ENCODE measurements at regions not wholly inside any gene's neighbourhood (a gene's known extent, or its start where the extent isn't known, plus 50 kb on each side); places are given as distances from the start of the nearest gene placed in this dataset.

- Histone ChIP-seq H3K9ac (ENCODE audit: low read length in 2 of 2) (no peak overlapping the region), H3K4me1 (ENCODE audit: control insufficient read depth, insufficient read depth, low read length) (no peaks in the 10 kb centered on the region), H3K27me3 (ENCODE audit: control insufficient read depth in 1 of 2, insufficient read depth in 2 of 2, low read length in 2 of 2) (no peaks in the 10 kb centered on the region), H3K9me3 (ENCODE audit: control insufficient read depth in 2 of 2, low read length in 2 of 2) (peaks cover 0 to 5% of the 10 kb centered on the region in 2 donors), H3K4me3 (ENCODE audit: low read length in 2 of 2) (no peak overlapping the region), H3K36me3 (ENCODE audit: control insufficient read depth in 2 of 2, insufficient read depth in 2 of 2, low read length in 2 of 2) (no peaks in the 10 kb centered on the region), H3K27ac (ENCODE audit: low read length) (no peak overlapping the region)
Observed at GRCh38 chr2:4039896-4040295, 336.5 kb downstream of the DCDC2C start.

DNA sequence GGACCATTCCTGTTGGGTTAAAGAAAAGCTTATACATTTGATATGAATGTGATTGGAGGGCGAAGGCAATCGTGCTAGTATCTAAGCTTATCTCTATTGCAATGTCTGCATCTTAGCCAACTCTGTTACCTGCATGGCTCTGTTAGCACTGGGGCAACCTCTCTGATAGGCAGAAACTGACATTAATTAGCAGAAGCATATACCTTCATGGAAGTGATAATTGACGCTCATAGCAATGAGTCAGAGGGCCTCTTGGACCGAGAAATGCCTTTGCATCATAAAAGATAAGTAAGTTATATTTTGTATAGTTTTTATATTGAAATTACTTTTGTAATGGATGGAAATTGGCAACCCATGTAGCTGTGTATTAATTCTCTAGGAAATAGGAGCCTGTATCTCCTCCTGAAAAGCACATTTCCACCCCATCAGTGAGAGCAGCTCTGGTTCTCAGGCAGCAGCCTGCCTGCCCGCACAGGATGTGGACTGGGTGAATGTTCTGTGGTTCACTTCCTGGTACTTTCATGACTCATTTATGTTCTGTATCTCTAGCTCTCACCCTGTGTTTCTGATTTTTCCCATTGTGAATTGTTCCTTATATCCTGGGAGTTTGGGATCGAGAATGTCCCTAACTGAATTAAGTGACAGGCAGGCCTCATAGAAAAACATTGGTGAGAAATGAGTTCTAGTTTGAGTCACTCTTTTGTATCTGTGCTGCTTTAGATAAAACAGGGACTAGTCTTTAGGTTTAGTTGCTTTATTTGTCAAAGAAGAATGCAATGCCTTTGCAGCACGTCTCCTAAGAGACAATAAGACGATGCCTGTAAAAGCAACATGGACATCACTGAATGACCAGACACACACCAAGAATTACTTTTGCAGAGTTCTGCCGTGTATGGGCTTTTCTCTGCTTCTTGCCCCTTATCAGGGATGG, 344.9 kb downstream of the DCDC2C start:
- H3K9ac ChIP-seq (ENCODE audit: low read length in 2 of 2) = no peak overlapping the region
- H3K4me3 ChIP-seq (ENCODE audit: low read length in 2 of 2) = no peak overlapping the region
- H3K9me3 ChIP-seq (ENCODE audit: control insufficient read depth in 2 of 2, low read length in 2 of 2) = no peaks in the 10 kb centered on the region
- H3K27me3 ChIP-seq (ENCODE audit: control insufficient read depth in 1 of 2, insufficient read depth in 2 of 2, low read length in 2 of 2) = no peaks in the 10 kb centered on the region
- H3K27ac ChIP-seq (ENCODE audit: low read length) = no peak overlapping the region
- H3K4me1 ChIP-seq (ENCODE audit: control insufficient read depth, insufficient read depth, low read length) = no peaks in the 10 kb centered on the region
- no peaks in the 10 kb centered on the region for H3K36me3 ChIP-seq (ENCODE audit: control insufficient read depth in 2 of 2, insufficient read depth in 2 of 2, low read length in 2 of 2)

- no peak overlapping the region for H3K9ac ChIP-seq (ENCODE audit: low read length in 2 of 2)
- H3K27me3 ChIP-seq (ENCODE audit: control insufficient read depth in 1 of 2, insufficient read depth in 2 of 2, low read length in 2 of 2) = no peaks in the 10 kb centered on the region
- H3K9me3 ChIP-seq (ENCODE audit: control insufficient read depth in 2 of 2, low read length in 2 of 2) = no peaks in the 10 kb centered on the region
- no peak overlapping the region for H3K27ac ChIP-seq (ENCODE audit: low read length)
- no peaks in the 10 kb centered on the region for H3K4me1 ChIP-seq (ENCODE audit: control insufficient read depth, insufficient read depth, low read length)
- no peaks in the 10 kb centered on the region for H3K36me3 ChIP-seq (ENCODE audit: control insufficient read depth in 2 of 2, insufficient read depth in 2 of 2, low read length in 2 of 2)
- H3K4me3 ChIP-seq (ENCODE audit: low read length in 2 of 2) = no peak overlapping the region
Observed at GRCh38 chr2:4049463-4049862, 346.1 kb downstream of the DCDC2C start.

DNA sequence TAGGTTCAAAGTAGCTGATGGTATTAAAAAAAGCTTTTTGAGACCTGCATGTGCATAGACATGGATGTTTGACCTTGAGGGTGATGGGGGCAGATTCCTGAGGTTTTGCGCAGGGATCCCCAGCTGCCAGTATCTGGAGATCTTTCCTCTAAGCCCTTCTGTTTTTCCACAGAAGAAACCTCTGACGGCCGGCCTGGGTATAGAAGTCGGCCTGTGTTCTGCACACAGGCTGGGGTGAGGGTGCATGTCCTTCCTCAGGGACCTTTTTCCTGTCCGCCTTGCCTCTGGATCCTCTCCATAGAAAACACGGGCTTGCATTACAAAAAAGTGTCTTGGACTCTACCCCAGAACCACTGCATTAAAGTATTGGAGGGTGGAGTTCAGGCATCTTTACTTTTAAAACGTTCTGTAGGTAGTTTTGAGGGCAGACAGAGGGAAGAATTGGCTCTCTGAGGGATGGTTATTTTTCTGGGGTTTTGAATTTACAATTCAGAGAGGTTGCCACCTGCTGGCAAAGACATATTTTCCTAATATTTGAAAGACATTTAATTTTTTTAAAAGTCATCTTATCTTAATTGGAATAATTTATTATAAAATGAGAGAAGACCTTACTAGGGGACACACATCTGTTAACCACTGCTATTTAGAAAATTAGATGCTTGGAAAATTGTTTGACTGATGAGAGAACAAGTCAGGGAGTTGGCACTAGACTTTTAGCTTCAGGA, 350.6 kb downstream of the DCDC2C start:
- Histone ChIP-seq H3K27ac (ENCODE audit: low read length) (no peak overlapping the region), H3K9ac (ENCODE audit: low read length in 2 of 2) (no peak overlapping the region), H3K4me1 (ENCODE audit: control insufficient read depth, insufficient read depth, low read length) (no peaks in the 10 kb centered on the region), H3K27me3 (ENCODE audit: control insufficient read depth in 1 of 2, insufficient read depth in 2 of 2, low read length in 2 of 2) (peaks cover 0 to 3% of the 10 kb centered on the region in 2 donors), H3K4me3 (ENCODE audit: low read length in 2 of 2) (no peak overlapping the region), H3K9me3 (ENCODE audit: control insufficient read depth in 2 of 2, low read length in 2 of 2) (no peaks in the 10 kb centered on the region), H3K36me3 (ENCODE audit: control insufficient read depth in 2 of 2, insufficient read depth in 2 of 2, low read length in 2 of 2) (no peaks in the 10 kb centered on the region)

DNA sequence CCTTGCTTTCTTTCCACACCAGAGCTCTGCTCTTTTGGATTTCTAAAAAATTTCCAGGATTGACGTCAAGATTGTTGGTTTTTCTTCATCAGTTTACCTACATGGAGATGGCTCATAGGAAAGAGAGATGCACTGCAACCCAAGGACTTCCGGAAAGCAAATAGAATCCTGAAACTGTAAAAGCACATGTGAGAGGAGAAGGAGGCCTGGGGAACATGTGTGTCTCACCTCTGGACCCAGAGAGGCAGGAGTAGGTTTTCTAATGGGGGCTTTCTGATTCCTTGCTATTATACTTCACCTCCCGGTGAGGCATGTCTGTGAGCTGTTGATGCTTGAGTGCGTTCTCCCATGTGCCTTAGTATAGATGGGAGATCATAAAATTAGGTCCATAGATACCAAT, 362.8 kb downstream of the DCDC2C start:
- H3K27ac ChIP-seq (ENCODE audit: low read length) = no peak overlapping the region
- H3K27me3 ChIP-seq (ENCODE audit: control insufficient read depth in 1 of 2, insufficient read depth in 2 of 2, low read length in 2 of 2) = no peaks in the 10 kb centered on the region
- H3K4me3 ChIP-seq (ENCODE audit: low read length in 2 of 2) = no peak overlapping the region
- no peaks in the 10 kb centered on the region for H3K4me1 ChIP-seq (ENCODE audit: control insufficient read depth, insufficient read depth, low read length)
- peaks cover 0 to under 1% of the 10 kb centered on the region in 2 donors for H3K9me3 ChIP-seq (ENCODE audit: control insufficient read depth in 2 of 2, low read length in 2 of 2)
- H3K9ac ChIP-seq (ENCODE audit: low read length in 2 of 2) = no peak overlapping the region
- no peaks in the 10 kb centered on the region for H3K36me3 ChIP-seq (ENCODE audit: control insufficient read depth in 2 of 2, insufficient read depth in 2 of 2, low read length in 2 of 2)

- Histone ChIP-seq H3K9me3 (ENCODE audit: control insufficient read depth in 2 of 2, low read length in 2 of 2) (no peaks in the 10 kb centered on the region), H3K4me3 (ENCODE audit: low read length in 2 of 2) (no peak overlapping the region), H3K9ac (ENCODE audit: low read length in 2 of 2) (no peak overlapping the region), H3K4me1 (ENCODE audit: control insufficient read depth, insufficient read depth, low read length) (no peaks in the 10 kb centered on the region), H3K36me3 (ENCODE audit: control insufficient read depth in 2 of 2, insufficient read depth in 2 of 2, low read length in 2 of 2) (no peaks in the 10 kb centered on the region), H3K27ac (ENCODE audit: low read length) (no peak overlapping the region), H3K27me3 (ENCODE audit: control insufficient read depth in 1 of 2, insufficient read depth in 2 of 2, low read length in 2 of 2) (no peaks in the 10 kb centered on the region)
Observed at GRCh38 chr2:4073026-4073569, 369.7 kb downstream of the DCDC2C start.

DNA sequence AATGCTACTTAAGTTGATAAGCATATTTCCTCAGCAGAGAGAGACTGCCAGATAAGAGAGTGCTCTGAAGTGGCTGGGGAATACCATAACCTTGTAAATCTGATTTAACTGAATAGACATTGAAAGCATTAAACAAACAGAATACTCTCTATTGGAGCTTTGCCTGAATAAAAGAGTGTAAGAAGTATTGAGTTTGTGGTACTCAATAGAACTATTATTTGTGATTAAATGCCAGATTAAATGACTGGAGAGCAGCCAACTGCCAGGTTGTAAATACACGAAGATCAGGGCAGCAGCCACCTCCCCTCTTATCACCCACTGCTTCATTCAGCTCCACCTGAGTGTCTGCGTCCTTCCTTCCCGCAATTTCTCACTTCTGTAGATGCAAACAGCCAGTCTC, 373.6 kb downstream of the DCDC2C start:
- H3K9ac ChIP-seq (ENCODE audit: low read length in 2 of 2) = no peak overlapping the region
- no peaks in the 10 kb centered on the region for H3K27me3 ChIP-seq (ENCODE audit: control insufficient read depth in 1 of 2, insufficient read depth in 2 of 2, low read length in 2 of 2)
- H3K36me3 ChIP-seq (ENCODE audit: control insufficient read depth in 2 of 2, insufficient read depth in 2 of 2, low read length in 2 of 2) = no peaks in the 10 kb centered on the region
- H3K27ac ChIP-seq (ENCODE audit: low read length) = no peak overlapping the region
- no peaks in the 10 kb centered on the region for H3K9me3 ChIP-seq (ENCODE audit: control insufficient read depth in 2 of 2, low read length in 2 of 2)
- no peak overlapping the region for H3K4me3 ChIP-seq (ENCODE audit: low read length in 2 of 2)
- no peaks in the 10 kb centered on the region for H3K4me1 ChIP-seq (ENCODE audit: control insufficient read depth, insufficient read depth, low read length)

- Histone ChIP-seq H3K9ac (ENCODE audit: low read length in 2 of 2) (no peak overlapping the region), H3K4me1 (ENCODE audit: control insufficient read depth, insufficient read depth, low read length) (no peaks in the 10 kb centered on the region), H3K27ac (ENCODE audit: low read length) (no peak overlapping the region), H3K27me3 (ENCODE audit: control insufficient read depth in 1 of 2, insufficient read depth in 2 of 2, low read length in 2 of 2) (peaks cover 0 to 2% of the 10 kb centered on the region in 2 donors), H3K36me3 (ENCODE audit: control insufficient read depth in 2 of 2, insufficient read depth in 2 of 2, low read length in 2 of 2) (no peaks in the 10 kb centered on the region), H3K9me3 (ENCODE audit: control insufficient read depth in 2 of 2, low read length in 2 of 2) (peaks cover 0 to 3% of the 10 kb centered on the region in 2 donors), H3K4me3 (ENCODE audit: low read length in 2 of 2) (no peak overlapping the region)
Observed at GRCh38 chr2:4085186-4085585, 381.8 kb downstream of the DCDC2C start.

DNA sequence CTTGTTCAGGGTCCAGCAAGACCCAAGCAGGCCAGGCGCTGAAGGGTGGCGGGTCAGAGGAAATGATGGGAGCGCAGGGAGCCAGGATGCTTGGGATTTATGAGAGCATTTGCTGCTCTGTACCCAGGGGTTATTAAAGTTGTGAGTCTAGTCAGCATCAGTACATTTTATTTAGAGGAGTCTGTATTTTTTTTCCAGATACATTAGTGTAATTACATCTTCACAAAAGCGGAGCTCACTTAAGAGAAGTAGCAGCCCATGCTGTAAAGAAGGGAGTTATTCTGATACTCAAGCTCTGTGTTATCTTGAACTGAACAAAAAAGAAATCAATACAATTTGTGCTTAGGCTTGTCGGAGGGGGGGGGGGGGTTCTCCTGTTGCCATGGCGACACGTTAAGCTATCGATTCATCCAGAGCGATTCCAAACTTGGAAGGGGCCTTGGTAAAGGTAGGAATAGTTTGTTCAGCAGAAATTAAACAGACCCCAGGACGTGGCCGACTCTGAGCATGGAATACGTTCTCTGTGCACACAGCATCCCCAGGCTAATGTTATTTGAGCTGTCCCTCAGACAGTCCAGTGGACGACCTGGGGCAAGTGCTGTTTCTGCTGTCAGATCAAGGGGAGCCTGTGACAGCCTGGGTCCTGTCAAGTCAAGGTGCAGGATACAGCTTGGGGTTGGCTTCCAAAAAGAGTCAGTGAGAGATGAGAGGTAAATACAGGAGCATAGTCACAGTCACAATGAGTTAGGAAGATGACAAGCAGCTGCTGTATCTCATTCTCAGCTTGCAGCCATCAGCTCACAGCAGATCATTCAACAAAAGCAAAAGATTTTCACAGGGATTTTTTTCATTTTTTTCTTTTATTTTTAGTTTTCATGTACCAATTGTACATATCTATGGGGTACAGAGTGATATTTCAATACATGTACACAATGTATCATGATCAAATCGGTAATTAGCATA, 387.6 kb downstream of the DCDC2C start:
- H3K9ac ChIP-seq (ENCODE audit: low read length in 2 of 2) = no peak overlapping the region
- no peak overlapping the region for H3K4me3 ChIP-seq (ENCODE audit: low read length in 2 of 2)
- H3K9me3 ChIP-seq (ENCODE audit: control insufficient read depth in 2 of 2, low read length in 2 of 2) = no peaks in the 10 kb centered on the region
- H3K36me3 ChIP-seq (ENCODE audit: control insufficient read depth in 2 of 2, insufficient read depth in 2 of 2, low read length in 2 of 2) = no peaks in the 10 kb centered on the region
- no peak overlapping the region for H3K27ac ChIP-seq (ENCODE audit: low read length)
- no peaks in the 10 kb centered on the region for H3K27me3 ChIP-seq (ENCODE audit: control insufficient read depth in 1 of 2, insufficient read depth in 2 of 2, low read length in 2 of 2)
- no peaks in the 10 kb centered on the region for H3K4me1 ChIP-seq (ENCODE audit: control insufficient read depth, insufficient read depth, low read length)

DNA sequence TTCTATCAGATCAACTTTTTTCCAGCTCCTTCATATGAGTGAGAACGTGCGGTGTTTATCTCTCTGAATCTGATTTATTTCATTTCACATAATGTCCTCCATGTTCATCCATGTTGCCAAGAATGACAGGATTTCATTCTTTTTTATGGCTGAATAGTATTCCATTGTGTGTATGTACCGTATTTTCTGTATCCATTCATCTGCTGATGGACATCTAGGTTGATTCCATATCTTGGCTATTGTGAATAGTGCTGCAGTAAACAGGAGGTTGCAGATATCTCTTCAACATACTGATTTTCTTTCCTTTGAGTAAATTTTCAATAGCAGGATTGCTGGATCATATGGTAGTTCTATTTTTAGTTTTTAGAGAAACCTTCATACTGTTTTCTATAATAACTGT, 388.5 kb downstream of the DCDC2C start:
- no peak overlapping the region for H3K27ac ChIP-seq (ENCODE audit: low read length)
- H3K36me3 ChIP-seq (ENCODE audit: control insufficient read depth in 2 of 2, insufficient read depth in 2 of 2, low read length in 2 of 2) = no peaks in the 10 kb centered on the region
- H3K27me3 ChIP-seq (ENCODE audit: control insufficient read depth in 1 of 2, insufficient read depth in 2 of 2, low read length in 2 of 2) = no peaks in the 10 kb centered on the region
- no peak overlapping the region for H3K9ac ChIP-seq (ENCODE audit: low read length in 2 of 2)
- no peak overlapping the region for H3K4me3 ChIP-seq (ENCODE audit: low read length in 2 of 2)
- H3K4me1 ChIP-seq (ENCODE audit: control insufficient read depth, insufficient read depth, low read length) = no peaks in the 10 kb centered on the region
- no peaks in the 10 kb centered on the region for H3K9me3 ChIP-seq (ENCODE audit: control insufficient read depth in 2 of 2, low read length in 2 of 2)
